LHCN-M2 (cell line): ENCODE measurements at regions not wholly inside any gene's neighbourhood (a gene's known extent, or its start where the extent isn't known, plus 50 kb on each side); places are given as distances from the start of the nearest gene placed in this dataset.
"Not testable (repeated sequence)": the region's sequence is repeated elsewhere in the genome, so short reads cannot be mapped to it uniquely, and the experiment has no call there.

ENCODE experiments used
- DNase-seq: peaks from one replicate; pipeline ENCODE4 v3.0.0-alpha.2; 2012; ENCODE audit warnings: low read depth

- no peak for DNase-seq
Measured at GRCh38 chr5:25453500-25453899, 808.7 kb upstream of the CDH10 start.

- DNase-seq = no peak
Measured at GRCh38 chr5:25451294-25451693, 806.5 kb upstream of the CDH10 start.

GRCh38 chr5:25448646-25449045, 803.9 kb upstream of the CDH10 start:
- no peak for DNase-seq

- peak; percentile 5 for DNase-seq
Measured at GRCh38 chr5:25448190-25448621, 803.4 kb upstream of the CDH10 start.

- not testable (repeated sequence) for DNase-seq
Measured at GRCh38 chr5:25446061-25446420, 801.3 kb upstream of the CDH10 start.

- DNase-seq = not testable (repeated sequence)
Measured at GRCh38 chr5:25445381-25446060, 800.7 kb upstream of the CDH10 start.

GRCh38 chr5:25444697-25445096, 799.9 kb upstream of the CDH10 start:
- no peak for DNase-seq

GRCh38 chr5:25441810-25442209, 797.0 kb upstream of the CDH10 start:
- no peak for DNase-seq

GRCh38 chr5:25439025-25439424, 794.2 kb upstream of the CDH10 start:
- no peak for DNase-seq

GRCh38 chr5:25438375-25438774, 793.6 kb upstream of the CDH10 start:
- not testable (repeated sequence) for DNase-seq

- no peak for DNase-seq
Measured at GRCh38 chr5:25436452-25436851, 791.7 kb upstream of the CDH10 start.

GRCh38 chr5:25435882-25436281, 791.1 kb upstream of the CDH10 start:
- DNase-seq = no peak

GRCh38 chr5:25427240-25427639, 782.5 kb upstream of the CDH10 start:
- DNase-seq = no peak

GRCh38 chr5:25423271-25423670, 778.5 kb upstream of the CDH10 start:
- DNase-seq = no peak

- DNase-seq = no peak
Measured at GRCh38 chr5:25419684-25420083, 774.9 kb upstream of the CDH10 start.

- DNase-seq = no peak
Measured at GRCh38 chr5:25418978-25419377, 774.2 kb upstream of the CDH10 start.

GRCh38 chr5:25418319-25418859, 773.6 kb upstream of the CDH10 start:
- DNase-seq = no peak

- no peak for DNase-seq
Measured at GRCh38 chr5:25416960-25417359, 772.2 kb upstream of the CDH10 start.

GRCh38 chr5:25415970-25416369, 771.2 kb upstream of the CDH10 start:
- no peak for DNase-seq

- DNase-seq = peak; percentile 45
Measured at GRCh38 chr5:25414742-25415141, 770.0 kb upstream of the CDH10 start.

GRCh38 chr5:25412116-25412661, 767.4 kb upstream of the CDH10 start:
- DNase-seq = no peak

- not testable (repeated sequence) for DNase-seq
Measured at GRCh38 chr5:25407365-25407764, 762.6 kb upstream of the CDH10 start.

GRCh38 chr5:25405850-25406249, 761.1 kb upstream of the CDH10 start:
- no peak for DNase-seq
